GM12878 (cell line): ENCODE measurements at regions not wholly inside any gene's neighbourhood (a gene's known extent, or its start where the extent isn't known, plus 50 kb on each side); places are given as distances from the start of the nearest gene placed in this dataset.

Source experiments
- ATAC-seq: fragments of 200-7000 bp; cut with Tn5 transposase; 3 replicates; pipeline ENCODE4 v1.9.1; 2020; ENCODE audit warnings: mild to moderate bottlenecking, moderate library complexity
- BruUV-seq: library from RNA; stranded (reverse); fragments of 400-500 nt; replicated peaks from 2 replicates; lab custom pipeline; 2021; lab: Mats Ljungman, UMichigan
- CTCF ChIA-PET: fragments of 300-600 bp; sonication (Branson Sonifier 250); formaldehyde crosslinking; extraction: SDS; loops from one replicate; lab custom pipeline; 2021; ENCODE audit warnings: inconsistent platforms; lab: Yijun Ruan, JAX
- POLR2A ChIA-PET: fragments of 350-600 bp; formaldehyde crosslinking; extraction: SDS; loops from one replicate; lab custom pipeline; 2021; ENCODE audit warnings: inconsistent platforms; lab: Charles Lee
- RAD21 ChIA-PET: fragments of 300-600 bp; sonication (Branson Sonifier 250); formaldehyde crosslinking; loops from one replicate; lab custom pipeline; 2023; ENCODE audit warnings: antibody characterized with exemption; ENCODE audit not compliant: unreplicated experiment; lab: Charles Lee
- SMC1A ChIA-PET: fragments of 300-600 bp; sonication (Branson Sonifier 250); formaldehyde crosslinking; loops from one replicate; lab custom pipeline; 2023; ENCODE audit not compliant: unreplicated experiment, uncharacterized antibody; lab: Charles Lee
- DNase-seq: peaks from one replicate; pipeline ENCODE4 v3.0.0-alpha.2; 2011; ENCODE audit warnings: low read depth, low spot score
- FAIRE-seq: peaks from 3 replicates; lab custom pipeline; 2011; peaks lifted over from hg19 to GRCh38; lab: Jason Lieb, UNC
- H2AFZ ChIP-seq: 2 replicates; pipeline ENCODE4 v1.6.0; 2011; ENCODE audit warnings: low read depth, low read length, control low read depth; ENCODE audit not compliant: control insufficient read depth
- H3K27ac ChIP-seq: 2 replicates; pipeline ENCODE4 v1.5.1; 2011; ENCODE audit warnings: control low read depth; ENCODE audit not compliant: control insufficient read depth, insufficient read depth
- H3K27me3 ChIP-seq, 2 experiments: replicated peaks in 1 of 2; 2 replicates each; pipeline versions ENCODE4 v1.6.0 to v1.6.1; 2011; ENCODE audit warnings: low read length in 1 of 2; ENCODE audit not compliant: control insufficient read depth in 2 of 2, insufficient read depth in 2 of 2
- H3K36me3 ChIP-seq, 2 experiments: 2 replicates each; pipeline ENCODE4 v1.5.1; 2011; ENCODE audit warnings: low read length in 1 of 2; ENCODE audit not compliant: control insufficient read depth in 2 of 2, insufficient read depth in 2 of 2
- H3K4me1 ChIP-seq: 2 replicates; pipeline ENCODE4 v1.6.1; 2011; ENCODE audit warnings: mild to moderate bottlenecking, low read length, moderate library complexity, mixed read lengths; ENCODE audit not compliant: control insufficient read depth, insufficient read depth
- H3K4me2 ChIP-seq: 2 replicates; pipeline ENCODE4 v1.6.0; 2011; ENCODE audit warnings: control low read depth; ENCODE audit not compliant: control insufficient read depth, insufficient read depth
- H3K4me3 ChIP-seq: fragments of 200-600 bp; sonication (generic); 2 replicates; pipeline ENCODE4 v1.5.1; 2016
- H3K79me2 ChIP-seq: 2 replicates; pipeline ENCODE4 v1.6.0; 2011; ENCODE audit warnings: low read length; ENCODE audit not compliant: control insufficient read depth, insufficient read depth
- H3K9ac ChIP-seq: 2 replicates; pipeline ENCODE4 v1.8.0; 2011; ENCODE audit warnings: low read length, control low read depth, mixed read lengths; ENCODE audit not compliant: control insufficient read depth, insufficient read depth
- H3K9me3 ChIP-seq: replicated peaks from 3 replicates; pipeline ENCODE4 v1.5.1; 2011; ENCODE audit warnings: mild to moderate bottlenecking, low read length; ENCODE audit not compliant: control insufficient read depth, insufficient read depth
- H4K20me1 ChIP-seq: 2 replicates; pipeline ENCODE4 v1.6.0; 2011; ENCODE audit not compliant: control insufficient read depth, insufficient read depth
- CHD4 ChIP-seq: fragments of 200-600 bp; sonication (generic); IDR thresholded peaks from 2 replicates; pipeline ENCODE4 v1.6.1; 2016; ENCODE audit warnings: mild to moderate bottlenecking
- EED ChIP-seq: sonication (generic); IDR thresholded peaks from 2 replicates; pipeline ENCODE4 v1.6.1; 2016; ENCODE audit warnings: antibody characterized with exemption, low read depth
- EGR1 ChIP-seq, 2 experiments: IDR thresholded peaks; 1 replicate in 1 of 2; 2 replicates in 1 of 2; pipeline ENCODE4 v1.6.1; 2011 to 2012; ENCODE audit warnings: low read depth in 2 of 2, low read length in 2 of 2, borderline replicate concordance in 1 of 2, mild to moderate bottlenecking in 1 of 2, moderate library complexity in 1 of 2
- FOXK2 ChIP-seq: fragments of 450-650 bp; IDR thresholded peaks from 2 replicates; pipeline ENCODE4 v1.6.1; 2017; ENCODE audit warnings: mild to moderate bottlenecking, moderate library complexity
- IRF3 ChIP-seq: fragments of 450-650 bp; IDR thresholded peaks from 2 replicates; pipeline ENCODE4 v1.6.1; 2014; ENCODE audit warnings: mild to moderate bottlenecking
- IRF4 ChIP-seq: IDR thresholded peaks from 2 replicates; pipeline ENCODE4 v1.6.1; 2011; ENCODE audit warnings: low read depth, low read length
- JUNB ChIP-seq: IDR thresholded peaks from 2 replicates; pipeline ENCODE4 v1.6.1; 2016; ENCODE audit warnings: antibody characterized with exemption, mild to moderate bottlenecking
- JUND ChIP-seq: IDR thresholded peaks from 2 replicates; pipeline ENCODE4 v1.6.1; 2012; ENCODE audit warnings: low read depth, mild to moderate bottlenecking, low read length, improper control_type of control experiment, moderate library complexity
- MXI1 ChIP-seq: fragments of 150-350 bp; IDR thresholded peaks from 2 replicates; pipeline ENCODE4 v1.6.1; 2011; ENCODE audit warnings: low read depth, mild to moderate bottlenecking, inconsistent platforms, low read length, improper control_type of control experiment
- PAX8 ChIP-seq: fragments of 450-650 bp; IDR thresholded peaks from 2 replicates; pipeline ENCODE4 v1.6.1; 2017; ENCODE audit warnings: mild to moderate bottlenecking, moderate library complexity
- SIN3A ChIP-seq: IDR thresholded peaks from 2 replicates; pipeline ENCODE4 v1.6.1; 2012; ENCODE audit warnings: low read depth, low read length, improper control_type of control experiment
- SIX5 ChIP-seq: IDR thresholded peaks from 2 replicates; pipeline ENCODE4 v1.6.1; 2011; ENCODE audit warnings: mild to moderate bottlenecking, low read depth, low read length, moderate library complexity; ENCODE audit not compliant: severe bottlenecking
- SMARCA5 ChIP-seq: fragments of 450-650 bp; IDR thresholded peaks from 2 replicates; pipeline ENCODE4 v1.6.1; 2017; ENCODE audit warnings: mild to moderate bottlenecking
- SREBF1 ChIP-seq: IDR thresholded peaks from 2 replicates; pipeline ENCODE4 v1.6.1; 2012; ENCODE audit warnings: mild to moderate bottlenecking, low read length
- TBL1XR1 ChIP-seq: IDR thresholded peaks from 2 replicates; pipeline ENCODE4 v1.6.1; 2012; ENCODE audit warnings: low read depth, low read length, improper control_type of control experiment
- ZBED1 ChIP-seq: IDR thresholded peaks from 2 replicates; pipeline ENCODE4 v1.6.1; 2016; ENCODE audit warnings: borderline replicate concordance
- ZBTB11 ChIP-seq: fragments of 450-650 bp; formaldehyde crosslinking; IDR thresholded peaks from 2 replicates; pipeline ENCODE4 v1.5.0; 2022; ENCODE audit warnings: mild to moderate bottlenecking, missing genetic modification characterization
- ZNF24 ChIP-seq: fragments of 450-650 bp; IDR thresholded peaks from 2 replicates; pipeline ENCODE4 v1.6.1; 2017; ENCODE audit warnings: antibody characterized with exemption, mild to moderate bottlenecking
- WGBS: methylation state at CpG from one replicate; pipeline ENCODE4 v1.1.6; 2016; ENCODE audit warnings: low lambda C conversion rate; ENCODE audit not compliant: insufficient replicate concordance, insufficient coverage; ENCODE audit errors: missing lambda C conversion rate; 5-methylcytosine and 5-hydroxymethylcytosine counted together
- in situ Hi-C: fragments of 300-500 bp; cut with MboI; formaldehyde crosslinking; loops from 9 replicates; pipeline ENCODE4 v1.14.3; 2018; ENCODE audit warnings: mixed read lengths
- intact Hi-C: fragments of 100-400 bp; cut with micrococcal nuclease; formaldehyde crosslinking; loops from one replicate; pipeline ENCODE4 v1.14.2; 2022; ENCODE audit not compliant: unreplicated experiment
- TF ChIP-seq, protein P1 (sequence below): IDR thresholded peaks from 2 replicates; pipeline ENCODE4 v1.6.1; 2011; ENCODE audit warnings: borderline replicate concordance, low read depth, mild to moderate bottlenecking, moderate library complexity, low read length; ENCODE audit not compliant: insufficient read depth, poor library complexity, severe bottlenecking
- TF ChIP-seq, protein P2 (sequence below): IDR thresholded peaks from 2 replicates; pipeline ENCODE4 v1.6.1; 2011; ENCODE audit warnings: borderline replicate concordance, low read depth, mild to moderate bottlenecking, moderate library complexity, mixed read lengths, low read length; ENCODE audit not compliant: insufficient read depth; ENCODE audit errors: extremely low read length

DNA sequence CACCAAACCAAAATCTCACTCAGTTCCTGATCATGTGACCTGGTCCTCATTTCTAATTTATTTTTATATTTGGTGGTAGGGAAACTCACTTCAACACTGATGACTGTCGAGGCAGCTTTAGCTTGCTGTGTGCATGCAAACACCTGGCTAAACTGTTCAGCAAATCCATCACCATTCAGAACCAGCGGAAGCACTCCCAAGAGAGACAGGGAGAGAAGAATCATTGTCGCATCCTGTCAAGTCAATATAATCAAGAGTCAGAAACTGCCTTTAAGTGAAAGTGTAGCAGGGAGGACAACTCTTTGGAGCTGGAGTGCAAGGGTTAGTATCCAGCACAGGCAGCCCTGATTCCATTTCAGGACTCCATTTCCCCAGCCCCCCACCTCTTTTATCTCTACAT lies 300.7 kb downstream of the XPNPEP1 start (continued):
- no peak for TF ChIP-seq JUNB
- TF ChIP-seq, protein P1, sequence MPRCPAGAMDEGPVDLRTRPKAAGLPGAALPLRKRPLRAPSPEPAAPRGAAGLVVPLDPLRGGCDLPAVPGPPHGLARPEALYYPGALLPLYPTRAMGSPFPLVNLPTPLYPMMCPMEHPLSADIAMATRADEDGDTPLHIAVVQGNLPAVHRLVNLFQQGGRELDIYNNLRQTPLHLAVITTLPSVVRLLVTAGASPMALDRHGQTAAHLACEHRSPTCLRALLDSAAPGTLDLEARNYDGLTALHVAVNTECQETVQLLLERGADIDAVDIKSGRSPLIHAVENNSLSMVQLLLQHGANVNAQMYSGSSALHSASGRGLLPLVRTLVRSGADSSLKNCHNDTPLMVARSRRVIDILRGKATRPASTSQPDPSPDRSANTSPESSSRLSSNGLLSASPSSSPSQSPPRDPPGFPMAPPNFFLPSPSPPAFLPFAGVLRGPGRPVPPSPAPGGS = no peak

GRCh38 chr10:109620396-109620795 lies 302.9 kb downstream of the XPNPEP1 start:
- H3K79me2 ChIP-seq = no peaks in the 10 kb centered on the region
- H3K9me3 ChIP-seq = no peaks in the 10 kb centered on the region
- ChIA-PET RAD21 (no interaction called here), SMC1A (no interaction called here), POLR2A (no interaction called here), CTCF (no interaction called here)
- H3K4me3 ChIP-seq = no peak overlapping the region
- H3K27me3 ChIP-seq = no peaks in the 10 kb centered on the region
- no peaks in the 10 kb centered on the region for H3K36me3 ChIP-seq
- no TSS peak for BruUV-seq
- H3K4me2 ChIP-seq = no peak overlapping the region
- FAIRE-seq (no peak), DNase-seq (no peak), ATAC-seq (no peak)
- no peaks in the 10 kb centered on the region for H4K20me1 ChIP-seq
- no peak overlapping the region for H3K27ac ChIP-seq
- no peak overlapping the region for H2AFZ ChIP-seq
- 1% methylated on average over 3 of the region's 3 CpGs for WGBS
- in situ Hi-C loops (no loop called here), intact Hi-C loops (no loop called here)
- H3K9ac ChIP-seq = no peak overlapping the region
- no peaks in the 10 kb centered on the region for H3K4me1 ChIP-seq
- TF ChIP-seq CHD4 (no peak), ZBED1 (no peak), FOXK2 (no peak), IRF3 (no peak), SIN3A (no peak), JUND (no peak), TBL1XR1 (no peak), PAX8 (no peak), MXI1 (no peak), EED (no peak), ZNF24 (no peak), SIX5 (no peak), EGR1 (IDR thresholded peaks at IDR 0.05; ENCODE audit: borderline replicate concordance in 1 of 2, low read depth in 2 of 2, low read length in 2 of 2) (no peak), IRF4 (no peak), ZBTB11 (CRISPR knock-in tag) (no peak), SMARCA5 (no peak), SREBF1 (no peak)
- TF ChIP-seq, protein P2, sequence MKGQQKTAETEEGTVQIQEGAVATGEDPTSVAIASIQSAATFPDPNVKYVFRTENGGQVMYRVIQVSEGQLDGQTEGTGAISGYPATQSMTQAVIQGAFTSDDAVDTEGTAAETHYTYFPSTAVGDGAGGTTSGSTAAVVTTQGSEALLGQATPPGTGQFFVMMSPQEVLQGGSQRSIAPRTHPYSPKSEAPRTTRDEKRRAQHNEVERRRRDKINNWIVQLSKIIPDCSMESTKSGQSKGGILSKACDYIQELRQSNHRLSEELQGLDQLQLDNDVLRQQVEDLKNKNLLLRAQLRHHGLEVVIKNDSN = no peak
